ENCODE measurements at regions not wholly inside any gene's neighbourhood (a gene's known extent, or its start where the extent isn't known, plus 50 kb on each side); places are given as distances from the start of the nearest gene placed in this dataset.

DNA sequence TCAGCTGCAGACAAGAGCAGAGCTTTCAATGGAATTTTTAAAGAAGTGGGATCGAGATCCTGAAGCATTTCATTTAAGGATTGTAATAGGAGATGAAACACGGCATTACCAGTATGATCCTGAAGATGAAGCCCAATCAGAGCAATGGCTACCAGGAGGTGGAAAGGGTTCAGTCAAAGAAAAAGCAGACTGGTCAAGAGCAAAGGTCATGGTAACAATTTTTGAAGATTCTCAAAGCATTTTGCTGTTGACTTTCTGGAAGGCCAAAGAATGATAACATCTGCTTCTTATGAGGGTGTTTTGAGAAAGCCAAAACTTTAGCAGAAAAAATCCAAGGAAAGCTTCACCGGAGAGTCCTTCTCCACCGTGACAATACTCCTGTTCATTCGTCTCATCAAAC lies 204.3 kb upstream of the EEA1 start:
- no peak for TF ChIP-seq EP300 (IDR thresholded peaks at IDR 0.05)
- TF ChIP-seq, protein P1, sequence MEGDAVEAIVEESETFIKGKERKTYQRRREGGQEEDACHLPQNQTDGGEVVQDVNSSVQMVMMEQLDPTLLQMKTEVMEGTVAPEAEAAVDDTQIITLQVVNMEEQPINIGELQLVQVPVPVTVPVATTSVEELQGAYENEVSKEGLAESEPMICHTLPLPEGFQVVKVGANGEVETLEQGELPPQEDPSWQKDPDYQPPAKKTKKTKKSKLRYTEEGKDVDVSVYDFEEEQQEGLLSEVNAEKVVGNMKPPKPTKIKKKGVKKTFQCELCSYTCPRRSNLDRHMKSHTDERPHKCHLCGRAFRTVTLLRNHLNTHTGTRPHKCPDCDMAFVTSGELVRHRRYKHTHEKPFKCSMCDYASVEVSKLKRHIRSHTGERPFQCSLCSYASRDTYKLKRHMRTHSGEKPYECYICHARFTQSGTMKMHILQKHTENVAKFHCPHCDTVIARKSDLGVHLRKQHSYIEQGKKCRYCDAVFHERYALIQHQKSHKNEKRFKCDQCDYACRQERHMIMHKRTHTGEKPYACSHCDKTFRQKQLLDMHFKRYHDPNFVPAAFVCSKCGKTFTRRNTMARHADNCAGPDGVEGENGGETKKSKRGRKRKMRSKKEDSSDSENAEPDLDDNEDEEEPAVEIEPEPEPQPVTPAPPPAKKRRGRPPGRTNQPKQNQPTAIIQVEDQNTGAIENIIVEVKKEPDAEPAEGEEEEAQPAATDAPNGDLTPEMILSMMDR (IDR thresholded peaks at IDR 0.05), result no peak

All from ovary (tissue), 3 donors.